GM12865 (cell line): ENCODE measurements at regions not wholly inside any gene's neighbourhood (a gene's known extent, or its start where the extent isn't known, plus 50 kb on each side); places are given as distances from the start of the nearest gene placed in this dataset.
A peak's percentile ranks its signal among the peaks of the same experiment; 100 is the strongest.

ENCODE experiments used
- DNase-seq: peaks from one replicate; pipeline ENCODE4 v3.0.0; 2010; ENCODE audit warnings: low read depth
- H3K4me3 ChIP-seq: 2 replicates; pipeline ENCODE4 v1.5.1; 2011; ENCODE audit warnings: mild to moderate bottlenecking, low read depth, low read length, control low read depth
- TF ChIP-seq, protein P1 (sequence below): IDR thresholded peaks from 2 replicates; pipeline ENCODE4 v1.5.1; 2011; ENCODE audit warnings: low read length, control low read depth, low read depth, inconsistent platforms; ENCODE audit not compliant: insufficient read depth; ENCODE audit errors: missing control alignments

- DNase-seq: peak; percentile 16
- TF ChIP-seq, protein P1, sequence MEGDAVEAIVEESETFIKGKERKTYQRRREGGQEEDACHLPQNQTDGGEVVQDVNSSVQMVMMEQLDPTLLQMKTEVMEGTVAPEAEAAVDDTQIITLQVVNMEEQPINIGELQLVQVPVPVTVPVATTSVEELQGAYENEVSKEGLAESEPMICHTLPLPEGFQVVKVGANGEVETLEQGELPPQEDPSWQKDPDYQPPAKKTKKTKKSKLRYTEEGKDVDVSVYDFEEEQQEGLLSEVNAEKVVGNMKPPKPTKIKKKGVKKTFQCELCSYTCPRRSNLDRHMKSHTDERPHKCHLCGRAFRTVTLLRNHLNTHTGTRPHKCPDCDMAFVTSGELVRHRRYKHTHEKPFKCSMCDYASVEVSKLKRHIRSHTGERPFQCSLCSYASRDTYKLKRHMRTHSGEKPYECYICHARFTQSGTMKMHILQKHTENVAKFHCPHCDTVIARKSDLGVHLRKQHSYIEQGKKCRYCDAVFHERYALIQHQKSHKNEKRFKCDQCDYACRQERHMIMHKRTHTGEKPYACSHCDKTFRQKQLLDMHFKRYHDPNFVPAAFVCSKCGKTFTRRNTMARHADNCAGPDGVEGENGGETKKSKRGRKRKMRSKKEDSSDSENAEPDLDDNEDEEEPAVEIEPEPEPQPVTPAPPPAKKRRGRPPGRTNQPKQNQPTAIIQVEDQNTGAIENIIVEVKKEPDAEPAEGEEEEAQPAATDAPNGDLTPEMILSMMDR: peak; percentile 38
- no peak overlapping the region for H3K4me3 ChIP-seq
Measured at GRCh38 chr3:182258538-182259177, 534.6 kb upstream of the ATP11B start.

GRCh38 chr3:182259579-182259978, 533.7 kb upstream of the ATP11B start:
- DNase-seq: no peak
- H3K4me3 ChIP-seq: no peak overlapping the region
- TF ChIP-seq, protein P1: no peak

GRCh38 chr3:182261041-182261440, 532.3 kb upstream of the ATP11B start:
- TF ChIP-seq, protein P1: no peak
- no peak overlapping the region for H3K4me3 ChIP-seq

GRCh38 chr3:182268711-182269110, 524.6 kb upstream of the ATP11B start:
- TF ChIP-seq, protein P1: no peak
- no peak for DNase-seq
- H3K4me3 ChIP-seq: no peak overlapping the region

More at GRCh38 chr3:182261041-182261440, 532.3 kb upstream of the ATP11B start:
- no peak for DNase-seq

GRCh38 chr3:182276512-182276911, 516.8 kb upstream of the ATP11B start:
- DNase-seq: no peak
- no peak overlapping the region for H3K4me3 ChIP-seq
- TF ChIP-seq, protein P1: no peak

GRCh38 chr3:182284793-182285192, 508.5 kb upstream of the ATP11B start:
- H3K4me3 ChIP-seq: no peak overlapping the region
- TF ChIP-seq, protein P1: no peak
- no peak for DNase-seq

GRCh38 chr3:182292591-182292990, 500.7 kb upstream of the ATP11B start:
- no peak overlapping the region for H3K4me3 ChIP-seq
- TF ChIP-seq, protein P1: no peak
- no peak for DNase-seq
